Neural progenitor cell (in vitro differentiated cells): ENCODE measurements at regions not wholly inside any gene's neighbourhood (a gene's known extent, or its start where the extent isn't known, plus 50 kb on each side); places are given as distances from the start of the nearest gene placed in this dataset.
A peak's percentile ranks its signal among the peaks of the same experiment; 100 is the strongest.

Experiments
- CTCF ChIP-seq: fragments of 200-600 bp; sonication (generic); IDR thresholded peaks from 2 replicates; pipeline ENCODE4 v1.5.1; 2017; ENCODE audit warnings: antibody characterized with exemption, mild to moderate bottlenecking
- EZH2 ChIP-seq: fragments of 200-600 bp; sonication (generic); IDR thresholded peaks from 2 replicates; pipeline ENCODE4 v1.6.1; 2017; ENCODE audit warnings: antibody characterized with exemption, mild to moderate bottlenecking, moderate library complexity
- EZH2phosphoT487 ChIP-seq: fragments of 200-600 bp; sonication (generic); IDR thresholded peaks from 2 replicates; pipeline ENCODE4 v1.6.1; 2017; ENCODE audit warnings: antibody characterized with exemption

GRCh38 chr6:117167520-117168271, 97.7 kb upstream of the VGLL2 start:
- TF ChIP-seq CTCF (peak; percentile 36), EZH2 (no peak), EZH2phosphoT487 (no peak)
